ENCODE measurements at regions not wholly inside any gene's neighbourhood (a gene's known extent, or its start where the extent isn't known, plus 50 kb on each side); places are given as distances from the start of the nearest gene placed in this dataset.
"Not testable (repeated sequence)": the region's sequence is repeated elsewhere in the genome, so short reads cannot be mapped to it uniquely, and the experiment has no call there.

DNA sequence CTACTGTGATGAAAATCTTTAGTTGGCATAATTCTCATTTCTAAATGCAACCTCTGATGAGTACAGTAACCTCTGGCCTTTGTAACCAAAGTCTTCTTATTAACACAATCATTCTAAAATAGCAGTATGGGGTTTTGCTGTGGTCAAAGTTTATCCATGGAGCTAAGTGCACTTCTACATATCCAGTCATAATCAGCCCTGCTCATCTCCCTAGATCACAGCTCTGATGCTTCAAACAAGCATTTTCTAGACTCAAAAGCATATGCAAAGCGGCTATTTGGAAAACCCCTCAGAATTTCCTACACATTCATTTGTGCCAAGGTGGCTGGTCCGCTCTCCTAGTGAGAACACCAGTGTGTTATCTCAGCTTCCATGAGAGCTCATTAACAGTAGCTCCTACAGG is 418.6 kb downstream of the MRPL39 start:
- DNase-seq (ENCODE audit: low read depth, low spot score): no peak
- no peak overlapping the region for H3K4me3 ChIP-seq (ENCODE audit: low read depth, low read length)
- TF ChIP-seq, protein P1, sequence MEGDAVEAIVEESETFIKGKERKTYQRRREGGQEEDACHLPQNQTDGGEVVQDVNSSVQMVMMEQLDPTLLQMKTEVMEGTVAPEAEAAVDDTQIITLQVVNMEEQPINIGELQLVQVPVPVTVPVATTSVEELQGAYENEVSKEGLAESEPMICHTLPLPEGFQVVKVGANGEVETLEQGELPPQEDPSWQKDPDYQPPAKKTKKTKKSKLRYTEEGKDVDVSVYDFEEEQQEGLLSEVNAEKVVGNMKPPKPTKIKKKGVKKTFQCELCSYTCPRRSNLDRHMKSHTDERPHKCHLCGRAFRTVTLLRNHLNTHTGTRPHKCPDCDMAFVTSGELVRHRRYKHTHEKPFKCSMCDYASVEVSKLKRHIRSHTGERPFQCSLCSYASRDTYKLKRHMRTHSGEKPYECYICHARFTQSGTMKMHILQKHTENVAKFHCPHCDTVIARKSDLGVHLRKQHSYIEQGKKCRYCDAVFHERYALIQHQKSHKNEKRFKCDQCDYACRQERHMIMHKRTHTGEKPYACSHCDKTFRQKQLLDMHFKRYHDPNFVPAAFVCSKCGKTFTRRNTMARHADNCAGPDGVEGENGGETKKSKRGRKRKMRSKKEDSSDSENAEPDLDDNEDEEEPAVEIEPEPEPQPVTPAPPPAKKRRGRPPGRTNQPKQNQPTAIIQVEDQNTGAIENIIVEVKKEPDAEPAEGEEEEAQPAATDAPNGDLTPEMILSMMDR (IDR thresholded peaks at IDR 0.05; ENCODE audit: low read depth, low read length): no peak
- in situ Hi-C loops (cut with HindIII; ENCODE audit: low sequenced_read_pairs): no loop called here

DNA sequence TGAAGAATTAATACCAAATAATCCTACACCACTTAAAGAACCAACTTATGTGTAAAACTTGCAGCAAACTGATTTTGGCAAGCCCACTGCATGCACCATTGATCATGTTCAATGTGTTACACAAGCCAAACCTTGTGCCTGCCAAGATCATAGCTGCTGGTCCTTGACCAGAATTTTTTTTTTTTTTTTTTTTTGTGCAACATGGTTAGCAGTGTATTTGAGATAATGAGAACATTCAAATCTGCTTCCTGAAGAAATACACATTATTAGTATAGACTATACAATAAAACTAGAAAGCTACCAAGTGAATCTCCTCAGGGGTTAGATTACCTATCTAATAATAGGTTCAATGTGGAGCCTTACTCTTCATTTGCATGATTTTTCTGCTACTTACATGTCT is 421.0 kb downstream of the MRPL39 start:
- DNase-seq (ENCODE audit: low read depth, low spot score): no peak
- in situ Hi-C loops (cut with HindIII; ENCODE audit: low sequenced_read_pairs): no loop called here
- TF ChIP-seq, protein P1 (IDR thresholded peaks at IDR 0.05; ENCODE audit: low read depth, low read length): no peak
- H3K4me3 ChIP-seq (ENCODE audit: low read depth, low read length): no peak overlapping the region

DNA sequence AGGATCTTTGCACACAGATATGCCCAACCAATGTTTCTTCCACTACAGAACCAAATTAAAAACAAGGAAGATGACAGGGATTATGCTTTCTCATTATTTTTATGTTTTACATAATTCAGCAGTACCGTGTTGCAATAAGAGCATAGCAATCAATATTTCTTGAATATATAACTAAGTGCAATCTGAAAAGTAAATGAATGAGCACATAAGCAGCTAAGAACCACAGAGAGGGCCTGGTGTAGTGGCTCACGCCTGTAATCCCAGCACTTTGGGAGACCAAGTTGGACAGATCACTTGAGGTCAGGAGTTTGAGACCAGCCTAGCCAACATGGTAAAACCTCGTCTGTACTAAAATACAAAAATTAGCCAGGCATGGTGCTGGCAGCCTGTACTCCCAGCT is 423.7 kb downstream of the MRPL39 start:
- in situ Hi-C loops (cut with HindIII; ENCODE audit: low sequenced_read_pairs): no loop called here
- TF ChIP-seq, protein P1 (IDR thresholded peaks at IDR 0.05; ENCODE audit: low read depth, low read length): no peak
- no peak for DNase-seq (ENCODE audit: low read depth, low spot score)
- H3K4me3 ChIP-seq (ENCODE audit: low read depth, low read length): no peak overlapping the region

DNA sequence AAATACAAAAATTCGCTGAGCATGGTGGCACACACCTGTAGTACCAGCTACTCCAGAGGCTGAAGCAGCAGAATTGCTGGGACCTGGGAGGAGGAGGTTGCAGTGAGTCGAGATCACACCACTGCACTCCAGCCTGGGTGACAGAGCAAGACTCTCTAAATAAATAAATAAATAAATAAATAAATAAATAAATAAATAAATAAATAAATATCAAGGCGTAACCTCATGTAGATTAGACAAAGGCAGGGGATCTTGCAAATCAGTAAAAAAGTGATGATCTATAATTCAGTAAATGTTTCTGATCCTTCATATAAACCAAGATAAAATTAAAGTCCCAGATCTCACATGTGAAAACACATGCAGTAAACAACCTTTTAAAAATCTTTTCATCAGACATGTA is 425.6 kb downstream of the MRPL39 start:
- DNase-seq (ENCODE audit: low read depth, low spot score); in situ Hi-C loops (cut with HindIII; ENCODE audit: low sequenced_read_pairs); H3K4me3 ChIP-seq (ENCODE audit: low read depth, low read length): not testable (repeated sequence)

DNA sequence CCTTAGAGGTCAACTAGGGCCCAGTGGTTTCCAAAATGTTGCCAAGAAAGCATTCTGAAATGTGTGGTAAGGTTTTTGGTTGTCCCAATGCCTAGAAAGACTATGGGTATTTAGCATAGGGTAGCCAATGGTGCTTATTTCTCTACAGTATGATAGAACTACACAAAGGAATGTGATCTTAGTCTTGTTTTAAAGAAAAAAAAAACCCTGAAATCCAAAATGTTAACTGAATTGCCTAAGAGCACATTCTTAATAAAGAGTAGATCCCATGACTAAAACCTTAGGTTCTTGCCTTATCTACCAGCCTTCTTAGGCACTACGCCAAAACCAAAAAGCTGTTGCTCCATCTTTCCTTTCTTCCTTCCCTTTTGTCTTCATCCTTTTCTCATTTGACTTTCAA is 428.2 kb downstream of the MRPL39 start:
- DNase-seq (ENCODE audit: low read depth, low spot score): peak; percentile 67
- no peak overlapping the region for H3K4me3 ChIP-seq (ENCODE audit: low read depth, low read length)
- in situ Hi-C loops (cut with HindIII; ENCODE audit: low sequenced_read_pairs): no loop called here
- TF ChIP-seq, protein P1 (IDR thresholded peaks at IDR 0.05; ENCODE audit: low read depth, low read length): no peak

DNA sequence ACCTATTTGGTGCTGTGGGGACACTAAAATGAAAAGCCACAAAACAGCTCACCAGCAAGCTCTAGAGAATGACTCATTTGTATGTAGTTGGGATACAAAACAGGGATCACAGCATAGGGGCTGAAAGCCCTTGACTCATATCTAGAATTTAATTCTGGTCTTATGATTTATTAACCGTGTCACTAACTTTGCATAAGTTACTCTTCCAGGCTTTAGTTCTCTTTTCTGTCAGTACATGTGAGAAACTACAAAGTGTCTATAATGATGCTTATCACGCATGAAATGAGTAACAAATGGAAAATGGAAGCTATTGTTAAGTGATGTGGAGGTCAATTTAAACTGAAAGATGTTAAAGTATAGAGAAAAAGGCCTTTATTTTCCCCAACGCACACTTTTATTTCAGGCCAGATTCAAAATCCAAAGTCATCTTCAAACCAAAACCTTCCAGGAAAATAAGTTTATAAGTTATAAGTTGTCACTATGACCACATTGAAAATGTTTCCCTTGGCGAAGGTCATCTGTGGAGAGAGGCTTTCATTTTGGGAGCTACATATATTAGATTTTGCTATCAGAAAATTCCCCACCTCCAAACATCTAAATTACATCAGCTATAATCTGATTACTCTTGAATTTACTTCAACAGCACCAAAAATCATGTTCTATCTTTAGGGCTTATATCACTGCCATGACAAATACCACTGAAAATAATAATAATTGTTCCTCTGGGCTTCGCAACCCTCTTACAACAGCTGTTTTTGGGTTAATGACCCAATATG is 430.5 kb downstream of the MRPL39 start:
- TF ChIP-seq, protein P1 (IDR thresholded peaks at IDR 0.05; ENCODE audit: low read depth, low read length): no peak

DNA sequence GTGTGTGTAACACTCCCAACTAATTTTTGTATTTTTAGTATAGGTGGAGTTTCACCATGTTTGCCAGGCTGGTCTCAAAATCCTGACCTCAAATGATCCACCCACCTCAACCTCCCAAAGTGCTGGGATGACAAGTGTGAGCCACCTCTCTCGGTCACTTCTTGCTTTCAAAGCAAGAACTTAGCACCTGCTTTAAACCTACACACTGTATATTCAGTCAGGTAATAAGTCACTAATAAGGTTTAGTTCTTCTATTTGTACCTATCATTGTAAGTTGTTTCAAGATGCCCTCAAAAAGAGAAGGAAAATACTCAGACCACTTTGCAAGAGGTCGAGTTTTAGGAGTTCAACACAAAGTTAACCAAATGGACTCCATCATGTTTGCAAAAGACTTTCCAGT is 431.3 kb downstream of the MRPL39 start:
- no peak for DNase-seq (ENCODE audit: low read depth, low spot score)
- in situ Hi-C loops (cut with HindIII; ENCODE audit: low sequenced_read_pairs): no loop called here
- no peak overlapping the region for H3K4me3 ChIP-seq (ENCODE audit: low read depth, low read length)
- TF ChIP-seq, protein P1 (IDR thresholded peaks at IDR 0.05; ENCODE audit: low read depth, low read length): no peak

More for the DNA sequence above, 430.5 kb downstream of the MRPL39 start:
- DNase-seq (ENCODE audit: low read depth, low spot score): peak; percentile 59
- in situ Hi-C loops (cut with HindIII; ENCODE audit: low sequenced_read_pairs): no loop called here
- no peak overlapping the region for H3K4me3 ChIP-seq (ENCODE audit: low read depth, low read length)
